Epithelial cell of proximal tubule (primary cell): ENCODE measurements at regions not wholly inside any gene's neighbourhood (a gene's known extent, or its start where the extent isn't known, plus 50 kb on each side); places are given as distances from the start of the nearest gene placed in this dataset.

ENCODE experiments used
- DNase-seq: peaks from one replicate; pipeline ENCODE4 v3.0.0-alpha.2; 2011; ENCODE audit warnings: low read depth
- H3K4me3 ChIP-seq: 2 replicates; pipeline ENCODE4 v1.5.1; 2011; ENCODE audit warnings: low read depth, mild to moderate bottlenecking, low read length
- TF ChIP-seq, protein P1 (sequence below): conservative IDR thresholded peaks from 2 replicates; pipeline ENCODE4 v1.5.1; 2012; ENCODE audit warnings: low read depth, mild to moderate bottlenecking, low read length

DNA sequence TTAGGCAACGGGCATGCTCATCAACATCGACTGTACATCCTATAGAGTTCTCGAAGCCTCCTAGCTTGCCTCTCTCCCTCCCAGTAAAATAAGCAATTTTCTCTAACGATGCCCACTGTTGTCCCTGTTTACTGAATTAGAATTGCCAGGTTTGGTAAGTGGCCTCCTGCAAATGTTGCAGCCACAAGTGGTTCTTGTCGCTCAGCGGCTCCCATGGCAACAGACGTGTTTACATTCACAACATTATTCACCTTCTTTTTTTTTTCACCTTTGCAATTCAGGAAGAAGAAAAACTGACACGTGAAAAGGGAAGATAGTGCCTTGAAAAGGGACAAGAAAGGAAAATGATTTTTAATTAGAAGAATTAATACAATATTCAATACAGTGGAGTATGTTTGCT, 100.9 kb upstream of the PKP2 start:
- TF ChIP-seq, protein P1, sequence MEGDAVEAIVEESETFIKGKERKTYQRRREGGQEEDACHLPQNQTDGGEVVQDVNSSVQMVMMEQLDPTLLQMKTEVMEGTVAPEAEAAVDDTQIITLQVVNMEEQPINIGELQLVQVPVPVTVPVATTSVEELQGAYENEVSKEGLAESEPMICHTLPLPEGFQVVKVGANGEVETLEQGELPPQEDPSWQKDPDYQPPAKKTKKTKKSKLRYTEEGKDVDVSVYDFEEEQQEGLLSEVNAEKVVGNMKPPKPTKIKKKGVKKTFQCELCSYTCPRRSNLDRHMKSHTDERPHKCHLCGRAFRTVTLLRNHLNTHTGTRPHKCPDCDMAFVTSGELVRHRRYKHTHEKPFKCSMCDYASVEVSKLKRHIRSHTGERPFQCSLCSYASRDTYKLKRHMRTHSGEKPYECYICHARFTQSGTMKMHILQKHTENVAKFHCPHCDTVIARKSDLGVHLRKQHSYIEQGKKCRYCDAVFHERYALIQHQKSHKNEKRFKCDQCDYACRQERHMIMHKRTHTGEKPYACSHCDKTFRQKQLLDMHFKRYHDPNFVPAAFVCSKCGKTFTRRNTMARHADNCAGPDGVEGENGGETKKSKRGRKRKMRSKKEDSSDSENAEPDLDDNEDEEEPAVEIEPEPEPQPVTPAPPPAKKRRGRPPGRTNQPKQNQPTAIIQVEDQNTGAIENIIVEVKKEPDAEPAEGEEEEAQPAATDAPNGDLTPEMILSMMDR = no peak
- no peak overlapping the region for H3K4me3 ChIP-seq
- DNase-seq = no peak

- TF ChIP-seq, protein P1 = no peak
- no peak for DNase-seq
- no peak overlapping the region for H3K4me3 ChIP-seq
These were observed 99.0 kb upstream of the PKP2 start for GRCh38 chr12:32995623-32996022.

- TF ChIP-seq, protein P1 = no peak
- no peak overlapping the region for H3K4me3 ChIP-seq
- DNase-seq = no peak
These were observed 96.8 kb upstream of the PKP2 start for GRCh38 chr12:32993404-32993803.

GRCh38 chr12:32989705-32990104, 93.1 kb upstream of the PKP2 start:
- H3K4me3 ChIP-seq = no peak overlapping the region
- no peak for DNase-seq
- TF ChIP-seq, protein P1 = no peak

- TF ChIP-seq, protein P1 = no peak
- DNase-seq = no peak
- H3K4me3 ChIP-seq = no peak overlapping the region
These were observed 92.4 kb upstream of the PKP2 start for GRCh38 chr12:32988982-32989381.

GRCh38 chr12:32987512-32987911, 90.9 kb upstream of the PKP2 start:
- TF ChIP-seq, protein P1 = no peak
- no peak for DNase-seq
- H3K4me3 ChIP-seq = no peak overlapping the region

DNA sequence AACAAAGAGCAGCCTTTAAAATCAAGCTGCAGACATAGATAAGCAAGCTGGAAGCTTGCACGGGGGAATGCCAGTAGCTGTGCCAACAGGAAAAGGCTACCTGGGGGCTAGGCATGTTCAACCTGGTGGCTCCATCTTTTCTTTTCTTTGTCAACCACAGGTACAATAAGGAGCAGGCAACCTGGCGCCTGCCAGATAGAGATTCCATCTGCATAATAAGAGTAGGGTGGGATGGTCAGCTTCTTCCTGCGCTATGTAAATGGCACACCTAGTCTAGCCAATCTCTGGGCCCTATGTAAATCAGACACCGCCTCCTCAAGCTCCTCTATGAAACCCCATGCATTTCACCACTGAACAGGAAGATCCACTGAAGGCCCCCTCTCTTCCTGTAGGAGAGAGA, 87.4 kb upstream of the PKP2 start:
- TF ChIP-seq, protein P1 = no peak
- H3K4me3 ChIP-seq = no peak overlapping the region
- no peak for DNase-seq
